HL-60 (cell line): ENCODE measurements at regions not wholly inside any gene's neighbourhood (a gene's known extent, or its start where the extent isn't known, plus 50 kb on each side); places are given as distances from the start of the nearest gene placed in this dataset.

Experiments used
- DNase-seq, 2 experiments: peaks; one replicate each; pipeline ENCODE4 v3.0.0-alpha.2; 2010 to 2020; ENCODE audit warnings: low read depth in 1 of 2, low spot score in 1 of 2
- H3K27ac ChIP-seq: fragments of 250-450 bp; sonication (Bioruptor Pico); replicated peaks from 2 replicates; pipeline ENCODE4 v1.5.1; 2020; ENCODE audit warnings: mild to moderate bottlenecking, moderate library complexity
- H3K27me3 ChIP-seq: fragments of 250-450 bp; sonication (Bioruptor Pico); 2 replicates; pipeline ENCODE4 v1.5.1; 2021; ENCODE audit warnings: mild to moderate bottlenecking, moderate library complexity; ENCODE audit not compliant: insufficient read depth, poor library complexity, severe bottlenecking
- H3K4me3 ChIP-seq: replicated peaks from 2 replicates; pipeline ENCODE4 v1.5.1; 2011; ENCODE audit warnings: mild to moderate bottlenecking, control low read depth, low read length; ENCODE audit not compliant: insufficient read depth
- CTCF ChIP-seq: IDR thresholded peaks from one replicate; pipeline ENCODE4 v1.5.1; 2011; ENCODE audit warnings: low read length, control low read depth, inconsistent platforms; ENCODE audit not compliant: insufficient read depth
- GABPA ChIP-seq: IDR thresholded peaks from 2 replicates; pipeline ENCODE4 v1.6.1; 2012; ENCODE audit warnings: low read depth
- POLR2AphosphoS5 ChIP-seq: IDR thresholded peaks from 2 replicates; pipeline ENCODE4 v1.6.1; 2012; ENCODE audit warnings: low read depth
- REST ChIP-seq: IDR thresholded peaks from 2 replicates; pipeline ENCODE4 v1.6.1; 2012; ENCODE audit warnings: low read depth; ENCODE audit not compliant: insufficient replicate concordance
- SPI1 ChIP-seq: IDR thresholded peaks from 2 replicates; pipeline ENCODE4 v1.6.1; 2012; ENCODE audit warnings: low read depth, mild to moderate bottlenecking, borderline replicate concordance

DNA sequence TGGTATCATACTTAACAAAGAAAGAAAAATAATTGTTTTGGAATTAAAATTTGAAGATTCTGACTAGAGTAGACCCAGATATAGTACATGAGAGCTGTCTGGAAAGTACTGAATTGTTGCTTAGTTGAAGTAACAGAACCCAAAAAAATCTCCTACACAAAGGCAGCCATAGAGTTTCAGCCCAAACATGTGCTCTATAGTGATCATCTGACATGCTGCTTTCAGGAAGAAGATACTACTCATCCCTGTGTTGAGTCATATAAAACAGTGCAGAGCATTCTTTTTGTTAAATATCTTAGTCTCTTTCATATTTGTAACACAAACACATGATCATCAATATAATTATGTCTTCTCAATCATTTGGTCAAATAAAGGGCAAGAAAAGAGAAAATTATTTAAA, 84.8 kb upstream of the PTPRM start:
- H3K27me3 ChIP-seq, result no peaks in the 10 kb centered on the region
- TF ChIP-seq GABPA (no peak), SPI1 (no peak), CTCF (no peak), POLR2AphosphoS5 (no peak), REST (no peak)
- no peak overlapping the region for H3K27ac ChIP-seq
- no peak for DNase-seq
- H3K4me3 ChIP-seq, result no peak overlapping the region

GRCh38 chr18:7485616-7486015, 81.5 kb upstream of the PTPRM start:
- Histone ChIP-seq H3K27ac (no peak overlapping the region), H3K27me3 (no peaks in the 10 kb centered on the region), H3K4me3 (no peak overlapping the region)
- TF ChIP-seq REST (no peak), SPI1 (no peak), POLR2AphosphoS5 (no peak), GABPA (no peak), CTCF (no peak)
- DNase-seq, result no peak

DNA sequence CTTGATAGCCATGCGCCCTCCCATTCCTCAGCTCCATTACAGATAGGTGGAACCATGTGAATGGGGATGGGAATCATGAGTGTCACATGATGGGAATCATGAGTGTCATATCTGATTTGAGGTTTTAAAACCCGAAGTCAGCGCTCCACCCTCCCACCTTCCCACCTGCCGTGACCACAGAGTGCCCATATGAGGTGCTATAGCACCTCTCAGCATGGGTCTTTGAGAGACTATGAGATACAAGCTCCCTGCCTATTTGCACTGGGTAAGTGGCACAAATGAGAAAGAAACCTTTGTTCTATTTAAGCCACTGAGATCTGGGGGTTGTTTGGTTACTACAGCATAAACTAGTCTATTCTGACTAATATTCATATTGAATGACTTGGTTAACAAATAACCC, 78.5 kb upstream of the PTPRM start:
- Histone ChIP-seq H3K4me3 (no peak overlapping the region), H3K27ac (no peak overlapping the region), H3K27me3 (no peaks in the 10 kb centered on the region)
- DNase-seq, result no peak
- TF ChIP-seq POLR2AphosphoS5 (no peak), CTCF (no peak), GABPA (no peak), REST (no peak), SPI1 (no peak)
